NCI-H2196 treated with DMSO at 0.1 percent for 48 hours (cell line): ENCODE measurements at regions not wholly inside any gene's neighbourhood (a gene's known extent, or its start where the extent isn't known, plus 50 kb on each side); places are given as distances from the start of the nearest gene placed in this dataset.
"Not testable (repeated sequence)": the region's sequence is repeated elsewhere in the genome, so short reads cannot be mapped to it uniquely, and the experiment has no call there.

Experiments used
- DNase-seq: peaks from one replicate; lab custom pipeline; 2025; ENCODE audit not compliant: unreplicated experiment; lab: John Stamatoyannopoulos, UW

DNA sequence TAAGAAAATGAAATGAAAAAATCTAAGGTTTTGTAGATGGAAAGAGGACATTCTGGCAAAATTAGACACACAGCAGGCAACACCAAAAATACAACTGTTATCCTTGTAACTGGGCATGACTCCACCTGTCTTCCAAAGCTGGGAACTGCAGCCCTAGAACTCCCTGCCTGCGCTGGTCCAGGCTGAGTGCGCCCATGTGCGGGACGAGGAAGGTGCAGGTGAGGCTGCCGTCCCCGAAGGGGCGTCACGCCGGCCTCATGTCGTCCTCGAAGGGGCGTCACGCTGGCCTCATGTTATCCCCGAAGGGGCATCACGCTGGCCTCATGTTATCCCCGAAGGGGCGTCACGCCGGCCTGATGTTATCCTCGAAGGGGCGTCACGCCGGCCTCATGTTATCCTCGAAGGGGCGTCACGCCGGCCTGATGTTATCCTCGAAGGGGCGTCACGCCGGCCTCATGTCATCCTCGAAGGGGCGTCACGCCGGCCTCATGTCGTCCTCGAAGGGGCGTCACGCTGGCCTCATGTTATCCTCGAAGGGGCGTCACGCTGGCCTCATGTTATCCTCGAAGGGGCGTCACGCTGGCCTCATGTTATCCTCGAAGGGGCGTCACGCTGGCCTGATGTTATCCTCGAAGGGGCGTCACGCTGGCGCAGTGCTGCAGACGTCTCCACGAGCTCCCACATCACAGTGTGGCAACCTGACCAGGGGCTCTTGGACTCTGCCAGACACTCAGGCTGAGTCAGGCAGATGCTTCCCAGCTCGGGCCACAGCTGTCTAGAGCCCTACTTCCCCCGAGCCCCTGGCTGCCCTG is 100.3 kb upstream of the SALL3 start:
- not testable (repeated sequence) for DNase-seq

DNA sequence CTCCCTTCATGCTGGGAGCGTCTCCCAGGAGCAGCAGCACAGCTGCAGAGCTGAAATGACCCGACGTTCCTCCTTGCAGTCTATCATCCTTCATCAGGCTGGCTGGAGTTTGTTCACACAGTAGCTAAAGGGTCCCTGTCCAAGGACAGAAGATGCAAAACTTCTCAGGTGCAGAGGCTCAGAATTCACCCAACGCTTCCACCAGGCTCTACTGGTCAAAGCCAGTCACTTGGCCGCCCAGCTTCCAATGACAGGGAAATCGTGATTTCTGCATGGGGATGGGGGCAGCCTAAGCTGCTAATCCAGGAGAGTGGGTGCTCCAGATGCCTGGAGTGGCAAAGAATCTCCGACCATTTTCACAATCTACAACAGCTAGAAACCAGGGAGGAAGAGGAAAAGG is 97.0 kb upstream of the SALL3 start:
- DNase-seq = no peak

DNA sequence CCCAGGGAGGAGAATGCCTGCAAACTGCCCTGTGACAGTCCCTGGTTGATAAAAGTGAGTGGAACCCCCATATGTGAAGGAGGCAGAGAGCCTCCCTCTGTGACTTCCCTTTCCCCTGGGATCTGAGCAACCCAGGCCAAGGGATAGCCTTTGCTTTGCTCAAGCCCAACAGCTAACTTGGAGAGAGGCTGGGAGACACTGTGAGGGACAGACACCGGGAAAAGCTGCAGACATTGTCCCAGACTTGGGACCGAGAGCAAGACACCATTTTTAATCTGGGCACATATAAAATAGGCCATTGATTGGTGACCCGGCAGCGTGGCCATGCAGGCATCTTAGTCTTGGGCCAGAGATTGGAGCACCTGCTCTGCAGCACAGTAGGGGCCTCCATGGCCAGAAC is 96.1 kb upstream of the SALL3 start:
- DNase-seq = no peak

DNA sequence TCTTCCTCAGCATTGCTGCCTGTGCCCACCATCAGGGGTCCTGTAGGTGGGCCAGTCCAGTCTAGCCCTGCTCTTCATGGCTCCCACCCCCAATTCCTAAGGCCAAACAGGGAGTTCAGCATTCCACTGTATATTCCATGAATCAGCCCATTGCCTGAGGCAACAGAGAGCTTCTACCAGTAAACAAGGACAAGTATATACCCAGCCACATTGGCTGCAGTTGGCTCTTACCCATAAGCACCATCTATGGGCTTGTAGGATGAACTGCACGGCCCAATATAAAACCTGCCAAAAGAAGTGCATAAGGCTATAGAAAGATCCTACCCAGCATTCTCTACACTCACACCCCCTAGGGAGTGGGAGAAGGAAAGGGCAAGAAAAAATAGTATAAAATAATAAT is 95.1 kb upstream of the SALL3 start:
- no peak for DNase-seq

DNA sequence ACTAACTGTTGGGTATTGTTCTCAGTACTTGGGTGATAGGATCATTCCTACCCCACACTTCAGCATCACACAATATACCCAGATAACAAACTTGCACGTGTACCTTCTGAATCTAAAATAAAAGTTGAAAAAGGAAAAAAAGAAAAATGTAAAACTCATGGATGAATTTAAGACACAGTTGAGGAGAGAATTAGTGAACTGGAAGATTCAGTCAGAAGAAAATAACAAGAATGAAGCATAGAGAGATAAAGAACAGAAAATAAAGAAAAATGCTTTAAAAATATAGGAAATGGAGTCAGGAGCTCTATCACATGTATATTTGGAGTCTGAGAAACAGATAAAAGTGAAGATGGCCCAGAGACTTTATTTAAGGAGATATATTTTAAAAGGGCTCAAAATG is 90.4 kb upstream of the SALL3 start:
- no peak for DNase-seq

DNA sequence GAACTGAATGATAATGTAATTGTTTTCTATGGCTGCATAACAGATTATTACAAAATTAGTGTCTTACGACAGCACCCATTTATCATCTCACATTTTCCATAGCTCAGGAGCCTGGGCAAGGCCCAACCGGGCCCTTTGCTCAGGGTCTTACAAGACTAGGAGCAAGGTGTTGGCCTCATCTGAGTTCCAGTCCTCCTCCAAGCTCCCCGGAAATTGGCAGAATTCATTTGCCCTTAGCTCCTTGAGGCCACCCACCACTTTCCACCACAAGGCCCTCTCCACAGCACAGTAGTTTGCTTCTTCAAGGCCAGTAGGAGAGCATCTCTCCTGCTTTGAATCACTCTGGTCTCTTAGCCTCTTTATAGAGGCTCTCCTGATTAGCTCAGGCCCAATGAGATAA is 89.2 kb upstream of the SALL3 start:
- no peak for DNase-seq

DNA sequence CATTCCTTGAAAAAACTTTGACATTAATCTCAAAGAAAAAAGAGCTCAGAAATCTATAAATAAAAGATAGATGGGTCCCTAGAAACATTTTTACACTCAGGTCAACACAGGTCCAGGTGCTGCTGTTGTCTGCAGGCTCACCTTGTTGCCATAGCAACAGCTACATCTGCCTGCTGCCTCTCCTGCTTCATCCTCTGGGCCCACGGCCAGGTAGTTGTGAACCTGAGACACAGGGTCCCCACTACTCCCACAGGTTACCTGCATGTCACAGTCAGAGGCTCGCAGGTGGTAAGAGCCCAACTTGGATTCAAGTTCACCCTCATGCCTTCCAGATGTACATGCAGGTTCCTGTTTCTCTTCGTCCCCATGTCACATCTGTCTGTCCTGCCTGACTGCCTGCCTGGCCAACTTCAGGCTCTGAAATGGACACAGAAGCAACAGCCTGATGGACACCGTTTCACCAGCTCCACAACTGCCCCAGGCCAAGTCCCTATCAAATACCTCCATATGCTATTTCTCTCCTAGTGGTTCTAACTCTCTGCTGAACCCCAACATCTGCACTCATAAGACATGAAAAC is 88.3 kb upstream of the SALL3 start:
- peak; percentile 3 for DNase-seq

DNA sequence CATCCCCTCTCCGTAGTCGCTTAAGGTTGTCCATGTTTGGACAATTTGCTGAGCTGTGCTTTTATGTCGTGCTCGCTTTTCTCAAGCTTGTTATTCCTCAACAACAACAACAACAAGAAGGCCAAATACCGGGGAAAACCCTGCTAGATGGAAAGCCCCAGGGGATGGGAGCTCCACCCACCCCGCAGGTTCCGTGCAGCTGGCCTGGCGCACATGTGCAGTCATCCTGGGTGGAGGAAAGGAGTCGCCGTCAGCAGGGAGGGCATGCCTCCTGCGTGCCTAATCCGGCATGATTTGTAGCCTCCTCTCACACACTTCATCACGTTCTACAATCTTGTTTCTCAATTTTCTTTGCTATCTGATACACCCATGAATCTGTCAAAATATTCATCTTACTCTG is 87.4 kb upstream of the SALL3 start:
- no peak for DNase-seq

DNA sequence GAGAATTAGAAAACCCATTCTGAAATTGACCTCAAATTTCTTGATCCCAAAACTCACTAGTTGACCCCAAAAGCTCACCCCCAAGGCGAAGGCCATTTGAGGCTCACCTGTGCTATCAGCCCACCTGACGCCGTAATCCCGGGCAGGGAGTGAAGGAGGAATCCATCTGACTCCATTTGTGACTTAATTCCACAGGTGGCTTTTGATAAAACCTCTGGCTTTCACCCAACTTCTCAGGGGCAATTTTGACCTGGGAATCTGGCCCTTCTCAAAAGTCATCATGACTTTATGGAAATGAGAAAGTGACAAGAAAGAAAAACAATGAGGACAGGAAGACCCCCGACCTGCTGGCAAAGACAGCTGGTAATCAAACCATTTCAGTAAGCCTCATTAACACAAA is 86.9 kb upstream of the SALL3 start:
- DNase-seq = no peak

DNA sequence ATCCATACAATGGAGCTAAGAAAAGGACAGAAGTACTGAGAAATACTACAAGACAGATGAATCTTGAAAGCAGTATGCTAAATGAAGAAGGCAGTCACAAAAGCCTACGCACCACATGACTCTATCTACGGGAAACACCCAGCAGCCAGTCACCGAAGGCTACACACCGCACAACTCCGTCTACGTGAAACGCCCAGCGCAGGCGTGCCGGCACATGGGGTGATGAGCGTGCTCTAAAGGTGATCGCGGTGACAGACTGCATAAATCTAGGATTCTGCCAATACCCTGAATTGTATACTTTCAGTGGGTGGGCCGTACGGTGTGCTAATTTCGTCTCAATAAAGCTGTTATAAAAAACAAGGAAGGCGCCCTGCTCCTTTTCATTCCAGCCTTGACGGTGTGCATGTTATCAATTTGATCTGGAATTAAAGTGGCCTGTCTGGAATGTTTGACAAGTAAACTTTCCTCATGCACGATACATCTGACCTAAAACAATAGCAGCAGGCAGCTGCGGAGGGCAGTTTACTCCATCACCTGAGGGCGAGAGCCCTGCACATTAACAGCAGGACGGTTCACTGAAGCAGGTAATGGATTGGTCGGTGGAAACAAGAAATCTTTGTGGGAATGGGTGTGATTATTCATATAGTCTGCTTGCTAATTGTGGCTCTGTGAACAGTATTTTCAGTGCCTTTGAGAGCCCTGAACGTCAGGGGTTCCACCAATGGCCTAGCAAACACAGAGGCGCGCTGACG is 86.2 kb upstream of the SALL3 start:
- no peak for DNase-seq

DNA sequence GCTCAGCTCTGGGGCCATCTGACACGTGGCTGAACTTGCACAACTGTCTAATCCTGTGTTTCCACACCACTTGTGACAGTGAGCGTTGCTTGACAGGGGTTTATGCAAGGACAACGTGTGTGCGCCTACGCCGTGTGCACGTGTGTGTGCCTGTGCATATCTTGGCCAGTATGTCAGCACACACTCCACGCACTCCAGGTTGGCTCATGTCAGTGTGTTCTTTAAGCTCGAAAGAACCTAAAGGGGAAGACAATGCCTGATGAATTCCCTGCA is 85.6 kb upstream of the SALL3 start:
- DNase-seq = no peak

DNA sequence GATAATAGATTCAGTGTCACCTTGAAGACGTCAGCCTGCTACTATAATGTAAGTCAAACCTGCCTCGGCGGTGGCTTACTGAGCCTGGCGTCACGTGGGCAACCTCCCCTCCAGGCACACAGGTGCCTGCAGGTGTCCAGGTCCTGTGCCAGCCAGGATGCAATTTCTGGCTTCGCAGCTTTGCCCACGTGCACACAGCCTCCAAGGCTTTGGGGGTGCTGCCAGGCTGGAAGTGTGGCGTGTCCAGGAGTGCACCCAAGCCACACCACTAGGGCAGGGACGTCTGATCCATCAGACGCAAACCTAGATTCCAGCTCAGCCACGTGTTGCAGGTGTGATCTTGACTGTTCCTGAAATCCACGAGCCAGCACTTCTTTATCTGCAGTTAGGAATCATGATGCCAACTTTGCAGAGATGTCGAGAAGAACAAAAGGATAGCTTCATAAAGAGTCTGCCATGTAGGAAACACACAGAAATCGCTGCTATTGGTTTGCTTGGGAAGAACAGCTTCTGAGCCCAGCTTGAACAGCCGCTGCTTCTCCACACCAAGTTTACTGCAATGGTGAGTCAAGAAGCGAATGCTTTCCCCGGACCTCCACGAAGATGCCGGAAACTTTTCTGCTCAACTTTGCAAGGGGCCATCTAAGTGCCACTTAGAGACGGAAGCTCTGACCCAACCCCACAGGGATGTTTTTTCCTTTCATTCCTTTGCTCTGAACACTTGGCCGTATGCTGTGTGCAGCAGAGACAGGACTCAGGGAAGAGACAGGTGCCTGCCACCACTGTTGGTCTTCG is 84.2 kb upstream of the SALL3 start:
- no peak for DNase-seq

DNA sequence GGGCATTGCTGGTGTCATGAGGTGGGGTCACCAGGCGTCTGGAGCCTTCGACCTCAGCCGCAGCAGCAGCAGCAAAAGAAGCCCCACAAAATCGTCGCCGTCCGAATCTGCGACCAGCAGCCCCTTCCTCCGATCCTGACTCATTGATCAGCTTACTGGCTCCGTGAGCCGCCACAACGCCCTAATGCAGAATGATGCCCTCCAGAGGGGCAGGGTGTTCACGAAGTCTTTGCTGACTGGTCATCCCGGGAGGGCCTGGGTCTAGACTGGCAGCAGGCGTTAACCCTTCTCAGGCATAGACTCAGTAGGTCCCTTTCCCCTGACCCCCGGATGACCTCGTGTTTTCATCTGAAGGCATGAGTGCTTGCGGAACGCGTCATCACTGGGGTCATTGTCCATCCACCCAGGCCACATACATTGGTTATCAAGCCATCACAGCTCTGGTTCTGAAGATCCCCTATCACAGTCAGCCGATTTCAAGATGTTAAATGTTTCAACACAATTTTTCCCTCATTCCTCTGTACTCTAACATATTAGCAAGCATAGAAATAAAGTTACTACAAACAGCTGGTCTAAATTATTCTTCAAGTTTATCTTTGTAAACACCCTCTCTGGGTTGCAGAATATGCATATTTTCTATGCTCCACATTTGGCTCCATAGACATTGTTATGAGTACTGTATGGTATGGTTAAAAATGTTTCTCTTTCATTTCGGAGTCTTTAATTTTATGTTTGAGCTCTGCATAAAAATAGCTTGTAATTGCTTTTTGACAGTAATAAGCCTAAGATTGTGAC is 83.3 kb upstream of the SALL3 start:
- DNase-seq = no peak

DNA sequence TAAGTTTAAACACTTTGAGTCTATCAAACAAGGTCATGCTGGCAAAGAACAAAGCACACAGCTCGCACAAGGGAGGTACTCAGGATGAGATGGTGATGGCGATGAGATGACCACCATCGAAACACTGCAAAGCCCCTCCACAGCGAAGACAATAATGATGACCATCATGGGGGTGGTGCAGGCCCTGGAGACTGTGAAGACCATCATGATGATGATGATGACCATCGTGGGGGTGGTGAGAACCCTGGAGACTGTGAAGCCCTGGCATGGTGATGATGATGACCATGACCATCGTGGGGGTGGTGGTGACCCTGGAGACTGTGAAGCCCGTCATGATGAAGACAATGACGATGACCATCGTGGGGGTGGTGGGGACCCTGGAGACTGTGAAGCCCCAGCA is 81.6 kb upstream of the SALL3 start:
- no peak for DNase-seq

DNA sequence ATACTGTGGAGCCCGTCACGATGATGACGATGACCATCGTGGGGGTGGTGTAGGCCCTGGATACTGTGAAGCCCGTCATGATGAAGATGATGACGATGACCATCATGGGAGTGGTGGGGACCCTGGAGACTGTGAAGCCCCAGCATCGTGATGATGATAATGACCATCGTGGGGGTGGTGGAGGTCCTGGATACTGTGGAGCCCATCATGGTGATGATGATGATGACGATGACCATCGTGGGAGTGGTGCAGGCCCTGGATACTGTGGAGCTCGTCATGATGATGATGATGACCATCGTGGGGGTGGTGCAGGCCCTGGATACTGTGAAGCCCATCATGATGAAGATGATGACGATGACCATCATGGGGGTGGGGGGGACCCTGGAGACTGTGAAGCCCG is 81.0 kb upstream of the SALL3 start:
- DNase-seq = no peak

DNA sequence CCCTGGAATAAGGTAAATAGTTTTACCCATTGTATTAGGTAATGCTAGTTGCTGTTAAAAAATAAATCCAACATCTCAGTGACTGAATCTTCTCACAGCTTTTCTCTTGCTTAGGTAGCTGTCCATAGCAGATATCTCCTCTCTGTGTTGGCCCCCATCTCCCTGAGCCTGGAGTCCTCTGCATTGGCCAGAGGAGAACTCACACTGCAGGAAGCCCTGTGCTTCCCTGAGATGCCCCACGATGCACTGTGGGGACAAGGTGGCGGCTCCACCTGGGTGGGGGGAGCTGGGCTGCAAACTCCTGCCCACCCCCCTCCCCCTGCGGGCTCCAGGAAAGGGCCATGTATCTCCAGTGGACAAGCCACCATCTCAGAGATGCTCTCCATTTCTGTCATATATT is 80.4 kb upstream of the SALL3 start:
- DNase-seq = no peak

DNA sequence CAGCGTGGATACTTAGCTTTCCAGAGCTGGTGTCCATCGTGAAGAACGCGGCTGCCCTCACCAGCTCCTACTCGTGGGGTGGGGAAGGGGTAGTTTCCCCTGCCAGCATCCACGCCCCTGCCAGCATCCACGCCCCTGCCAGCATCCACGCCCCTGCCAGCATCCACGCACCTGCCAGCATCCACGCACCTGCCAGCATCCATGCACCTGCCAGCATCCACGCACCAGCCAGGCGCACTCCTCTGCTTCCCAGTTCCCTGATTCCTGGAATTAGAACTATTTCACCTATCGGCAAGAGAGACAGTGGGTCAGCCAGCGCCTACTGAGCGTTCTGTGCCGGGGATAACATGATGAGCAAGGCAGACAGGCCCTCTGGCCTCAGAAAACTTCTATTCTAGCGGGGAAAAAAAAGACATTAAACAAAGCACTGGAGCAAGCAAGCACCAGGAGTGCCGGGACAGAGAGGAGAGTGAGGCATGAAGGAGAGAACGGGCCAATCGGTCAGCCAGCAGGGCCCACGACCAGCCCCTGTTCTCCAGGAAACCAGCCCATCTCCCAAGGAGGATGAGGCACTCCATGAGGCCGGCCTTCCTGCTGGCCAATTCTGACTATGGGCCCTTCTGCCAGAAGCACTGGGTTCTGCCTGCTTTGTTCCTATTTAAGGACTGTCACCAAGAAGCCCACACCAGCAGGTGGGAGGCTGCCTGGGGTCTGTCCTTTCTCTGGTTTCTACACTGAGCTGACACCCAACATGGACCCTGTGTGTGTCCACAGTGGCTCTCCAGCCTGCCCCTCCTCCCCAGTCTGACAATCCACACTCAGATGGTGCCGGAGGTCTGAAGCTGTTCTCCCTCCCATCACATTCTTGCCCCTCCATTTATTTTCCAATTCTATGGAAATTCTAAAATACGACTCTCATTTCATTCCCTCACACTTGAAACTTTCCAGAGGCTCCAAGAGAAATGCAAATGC is 78.4 kb upstream of the SALL3 start:
- no peak for DNase-seq

DNA sequence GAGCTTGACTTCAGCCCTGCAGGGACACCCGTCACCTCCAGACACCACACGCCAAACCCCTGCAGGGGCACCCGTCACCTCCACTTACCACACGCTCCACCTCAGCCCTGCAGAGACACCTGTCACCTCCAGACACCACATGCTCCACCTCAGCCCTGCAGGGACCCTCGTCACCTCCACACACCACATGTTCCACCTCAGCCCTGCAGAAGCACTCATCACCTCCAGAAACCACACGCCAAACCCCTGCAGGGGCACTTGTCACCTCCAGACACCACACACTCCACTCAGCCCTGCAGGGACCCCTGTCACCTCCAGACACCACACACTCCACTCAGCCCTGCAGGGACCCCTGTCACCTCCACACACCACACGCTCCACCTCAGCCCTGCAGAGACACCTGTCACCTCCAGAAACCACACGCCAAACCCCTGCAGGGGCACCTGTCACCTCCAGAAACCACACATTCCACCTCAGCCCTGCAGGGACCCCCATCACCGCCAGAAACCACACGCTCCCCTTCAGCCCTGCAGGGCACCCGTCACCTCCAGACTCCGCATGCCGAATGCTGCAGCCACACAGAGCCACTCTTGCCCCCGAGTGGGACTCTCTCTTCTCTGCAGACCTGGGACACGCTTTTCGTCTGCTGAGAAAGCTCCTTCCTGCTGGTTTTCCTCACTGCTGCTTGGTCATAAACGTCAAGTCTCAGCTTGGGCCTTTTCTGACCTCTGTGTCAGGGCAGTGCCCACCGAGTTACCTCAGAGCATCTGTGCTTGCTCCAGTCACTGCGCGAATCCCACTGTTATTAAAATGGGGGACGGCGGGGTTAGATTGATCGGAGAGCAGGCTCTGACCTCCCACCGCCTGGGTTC is 77.5 kb upstream of the SALL3 start:
- DNase-seq = no peak
